PC-9 (cell line): ENCODE measurements at regions not wholly inside any gene's neighbourhood (a gene's known extent, or its start where the extent isn't known, plus 50 kb on each side); places are given as distances from the start of the nearest gene placed in this dataset.

Source experiments
- BruUV-seq: library from RNA; stranded (reverse); fragments of 400-500 nt; replicated peaks from 2 replicates; lab custom pipeline; 2021; lab: Mats Ljungman, UMichigan
- CTCF ChIA-PET: fragments of 300-600 bp; sonication (Branson Sonifier 250); formaldehyde crosslinking; loops from one replicate; lab custom pipeline; 2022; ENCODE audit warnings: antibody characterized with exemption; lab: Charles Lee
- POLR2A ChIA-PET: fragments of 300-600 bp; sonication (Branson Sonifier 250); formaldehyde crosslinking; loops from one replicate; lab custom pipeline; 2022; ENCODE audit warnings: antibody characterized with exemption; ENCODE audit not compliant: unreplicated experiment; lab: Charles Lee
- DNase-seq, 2 experiments: peaks; one replicate each; pipeline versions ENCODE4 v3.0.0 to v3.0.0-alpha.2; 2015 to 2022; ENCODE audit warnings: mixed read lengths in 1 of 2
- H2AFZ ChIP-seq: fragments of 200-600 bp; sonication (generic); 2 replicates; pipeline ENCODE4 v1.8.1; 2017; ENCODE audit warnings: antibody characterized with exemption
- H3F3A ChIP-seq: fragments of 200-600 bp; sonication (generic); 2 replicates; pipeline ENCODE4 v1.8.1; 2017; ENCODE audit warnings: antibody characterized with exemption, mild to moderate bottlenecking, low read depth; ENCODE audit not compliant: insufficient read depth
- H3K27ac ChIP-seq: fragments of 200-600 bp; sonication (generic); 2 replicates; pipeline ENCODE4 v1.6.1; 2016; ENCODE audit warnings: mixed run types
- H3K27me3 ChIP-seq: fragments of 200-600 bp; sonication (generic); 2 replicates; pipeline ENCODE4 v1.6.1; 2016; ENCODE audit warnings: low read depth, mixed run types; ENCODE audit not compliant: insufficient read depth
- H3K36me3 ChIP-seq: fragments of 200-600 bp; sonication (generic); 2 replicates; pipeline ENCODE4 v1.6.1; 2016; ENCODE audit warnings: low read depth, mixed run types
- H3K4me1 ChIP-seq: fragments of 200-600 bp; sonication (generic); replicated peaks from 2 replicates; pipeline ENCODE4 v1.6.1; 2016; ENCODE audit warnings: mixed run types; ENCODE audit not compliant: insufficient read depth
- H3K4me2 ChIP-seq: fragments of 200-600 bp; sonication (generic); 2 replicates; pipeline ENCODE4 v1.6.1; 2017; ENCODE audit warnings: mixed run types
- H3K4me3 ChIP-seq: fragments of 200-600 bp; sonication (generic); 2 replicates; pipeline ENCODE4 v1.6.1; 2016; ENCODE audit warnings: mixed run types
- H3K79me2 ChIP-seq: fragments of 200-600 bp; sonication (generic); 2 replicates; pipeline ENCODE4 v1.6.1; 2017; ENCODE audit warnings: low read depth, mixed run types
- H3K9me2 ChIP-seq: fragments of 200-600 bp; sonication (generic); 2 replicates; pipeline ENCODE4 v1.8.1; 2017; ENCODE audit warnings: mild to moderate bottlenecking; ENCODE audit not compliant: insufficient read depth
- H3K9me3 ChIP-seq: fragments of 200-600 bp; sonication (generic); 2 replicates; pipeline ENCODE4 v1.8.1; 2016; ENCODE audit warnings: low read depth; ENCODE audit not compliant: insufficient read depth
- H4K20me1 ChIP-seq: fragments of 200-600 bp; sonication (generic); 2 replicates; pipeline ENCODE4 v1.8.1; 2017; ENCODE audit not compliant: insufficient read depth
- CTCF ChIP-seq: fragments of 200-600 bp; sonication (generic); conservative IDR thresholded peaks from 2 replicates; pipeline ENCODE4 v1.6.1; 2017; ENCODE audit warnings: mixed run types, antibody characterized with exemption, mild to moderate bottlenecking, moderate library complexity
- EZH2 ChIP-seq: fragments of 200-600 bp; sonication (generic); IDR thresholded peaks from 2 replicates; pipeline ENCODE4 v1.8.0; 2017; ENCODE audit warnings: antibody characterized with exemption, low read depth
- intact Hi-C: fragments of 100-400 bp; cut with micrococcal nuclease; formaldehyde crosslinking; loops from one replicate; pipeline ENCODE4 v1.10.0; 2022; ENCODE audit not compliant: unreplicated experiment

GRCh38 chr2:118202707-118203303, 114.5 kb downstream of the INSIG2 start:
- no peaks in the 10 kb centered on the region for H3K9me3 ChIP-seq
- no peaks in the 10 kb centered on the region for H3K9me2 ChIP-seq
- H3K4me3 ChIP-seq = no peak overlapping the region
- peak in 1 of 2 experiments; percentile 34 for DNase-seq
- no peaks in the 10 kb centered on the region for H3K79me2 ChIP-seq
- ChIA-PET CTCF (interaction anchor here (0.6 to 0.7 kb wide), 4 partner anchors 9 to 1481 kb away, joined by 3 to 12 read pairs (median 5); no protein-coding TSS in a partner anchor), POLR2A (no interaction called here)
- H3K4me2 ChIP-seq = no peak overlapping the region
- no peaks in the 10 kb centered on the region for H3F3A ChIP-seq
- H3K27ac ChIP-seq = no peak overlapping the region
- no peaks in the 10 kb centered on the region for H3K27me3 ChIP-seq
- H4K20me1 ChIP-seq = no peaks in the 10 kb centered on the region
- no peak overlapping the region for H2AFZ ChIP-seq
- H3K36me3 ChIP-seq = no peaks in the 10 kb centered on the region
- H3K4me1 ChIP-seq = no peaks in the 10 kb centered on the region
- intact Hi-C loops = loop anchor here (5.0 kb wide), 1 partner anchor 156 kb away; no protein-coding TSS in a partner anchor
- BruUV-seq = no TSS peak
- TF ChIP-seq CTCF (peak; percentile 91), EZH2 (no peak)

GRCh38 chr2:118198268-118198667, 110.0 kb downstream of the INSIG2 start:
- ChIA-PET CTCF (no interaction called here), POLR2A (no interaction called here)
- no peak for TF ChIP-seq EZH2
- no peak for TF ChIP-seq CTCF
- H3K4me1 ChIP-seq = no peaks in the 10 kb centered on the region
- no peaks in the 10 kb centered on the region for H4K20me1 ChIP-seq
- no peak overlapping the region for H2AFZ ChIP-seq
- DNase-seq = no peak
- no peak overlapping the region for H3K4me2 ChIP-seq
- H3K27ac ChIP-seq = no peak overlapping the region
- no peaks in the 10 kb centered on the region for H3K79me2 ChIP-seq
- BruUV-seq = no TSS peak
- H3K36me3 ChIP-seq = no peaks in the 10 kb centered on the region
- H3K4me3 ChIP-seq = no peak overlapping the region
- intact Hi-C loops = no loop called here
- H3K9me3 ChIP-seq = no peaks in the 10 kb centered on the region
- no peaks in the 10 kb centered on the region for H3K27me3 ChIP-seq
- H3F3A ChIP-seq = no peaks in the 10 kb centered on the region
- no peaks in the 10 kb centered on the region for H3K9me2 ChIP-seq

- intact Hi-C loops = no loop called here
- no TSS peak for BruUV-seq
- CTCF ChIA-PET = no interaction called here
These were observed 108.9 kb downstream of the INSIG2 start for GRCh38 chr2:118197011-118197675.

More at GRCh38 chr2:118197011-118197675, 108.9 kb downstream of the INSIG2 start:
- Histone ChIP-seq H3K36me3 (no peaks in the 10 kb centered on the region), H3K9me2 (no peaks in the 10 kb centered on the region), H3K79me2 (no peaks in the 10 kb centered on the region), H4K20me1 (no peaks in the 10 kb centered on the region), H3K4me3 (no peak overlapping the region), H3K27ac (no peak overlapping the region), H3K4me2 (no peak overlapping the region), H3K4me1 (no peaks in the 10 kb centered on the region), H3K27me3 (no peaks in the 10 kb centered on the region), H2AFZ (no peak overlapping the region), H3K9me3 (no peaks in the 10 kb centered on the region), H3F3A (no peaks in the 10 kb centered on the region)
- DNase-seq = no peak
- POLR2A ChIA-PET = no interaction called here
- TF ChIP-seq EZH2 (no peak), CTCF (no peak)
